HCT116 (cell line): ENCODE measurements at regions not wholly inside any gene's neighbourhood (a gene's known extent, or its start where the extent isn't known, plus 50 kb on each side); places are given as distances from the start of the nearest gene placed in this dataset.

Experiments
- ATAC-seq: fragments of 200-7000 bp; cut with Tn5 transposase; 2 replicates; pipeline ENCODE4 v1.9.1; 2020; ENCODE audit warnings: mild to moderate bottlenecking, moderate library complexity
- BruUV-seq: library from RNA; stranded (reverse); fragments of 400-500 nt; replicated peaks from 2 replicates; lab custom pipeline; 2021; lab: Mats Ljungman, UMichigan
- CTCF ChIA-PET: fragments of 300-600 bp; sonication (Branson Sonifier 250); formaldehyde crosslinking; loops from one replicate; lab custom pipeline; 2021; ENCODE audit warnings: antibody characterized with exemption; lab: Charles Lee
- POLR2A ChIA-PET: fragments of 300-600, 350-600 bp; sonication (Branson Sonifier 250); formaldehyde crosslinking; loops from one replicate; lab custom pipeline; 2021; ENCODE audit warnings: antibody characterized with exemption; lab: Charles Lee
- RAD21 ChIA-PET, 2 experiments: fragments of 300-600 bp; sonication (Branson Sonifier 250); formaldehyde crosslinking; loops; one replicate each; lab custom pipeline; 2023; ENCODE audit warnings: low total read pairs in 2 of 2; ENCODE audit not compliant: uncharacterized antibody in 2 of 2, unreplicated experiment in 2 of 2, low non-redundant PET in 1 of 2; lab: Charles Lee
- DNase-seq: peaks from one replicate; pipeline ENCODE4 v3.0.0-alpha.2; 2010; ENCODE audit warnings: low read depth, low spot score
- H2AFZ ChIP-seq: fragments of 200-600 bp; shearing (Covaris generic), sonication (generic); 2 replicates; pipeline ENCODE4 v1.6.1; 2017; ENCODE audit warnings: low read depth, mixed run types, mixed read lengths, antibody characterized with exemption, low read length; ENCODE audit not compliant: poor library complexity, severe bottlenecking
- H3K27ac ChIP-seq: 2 replicates; pipeline ENCODE4 v1.5.1; 2012; ENCODE audit warnings: low read depth, low read length
- H3K27me3 ChIP-seq: fragments of 200-600 bp; sonication (generic); 2 replicates; pipeline ENCODE4 v1.6.1; 2016; ENCODE audit warnings: mixed run types, low read length, mixed read lengths; ENCODE audit not compliant: insufficient read depth
- H3K36me3 ChIP-seq, 2 experiments: fragments of 200-500 bp in 1 of 2; fragments of 200-600 bp in 1 of 2; sonication (Bioruptor generic) in 1 of 2; sonication (generic) in 1 of 2; 2 replicates each; pipeline versions ENCODE4 v1.5.1 to v1.6.1; 2014 to 2016; ENCODE audit warnings: low read length in 2 of 2, inconsistent platforms in 1 of 2, mixed read lengths in 1 of 2, mixed run types in 1 of 2; ENCODE audit not compliant: insufficient read depth in 2 of 2, control insufficient read depth in 1 of 2
- H3K4me1 ChIP-seq, 2 experiments: fragments of 200-600 bp in 1 of 2; sonication (generic) in 1 of 2; 2 replicates each; pipeline versions ENCODE4 v1.5.1 to v1.6.1; 2012 to 2017; ENCODE audit warnings: low read length in 2 of 2, inconsistent platforms in 1 of 2, mild to moderate bottlenecking in 1 of 2, mixed read lengths in 1 of 2, mixed run types in 1 of 2, moderate library complexity in 1 of 2; ENCODE audit not compliant: insufficient read depth in 2 of 2, control insufficient read depth in 1 of 2
- H3K4me2 ChIP-seq: fragments of 200-600 bp; sonication (generic); 2 replicates; pipeline ENCODE4 v1.6.1; 2017; ENCODE audit warnings: mixed run types, low read length, mixed read lengths
- H3K4me3 ChIP-seq, 2 experiments: fragments of 200-600 bp in 1 of 2; sonication (generic) in 1 of 2; replicated peaks in 1 of 2; 2 replicates each; pipeline ENCODE4 v1.5.1; 2011 to 2016; ENCODE audit warnings: low read length in 2 of 2, control low read depth in 1 of 2, low read depth in 1 of 2, mild to moderate bottlenecking in 1 of 2, mixed read lengths in 1 of 2, mixed run types in 1 of 2
- H3K79me2 ChIP-seq: fragments of 200-600 bp; sonication (generic); 2 replicates; pipeline ENCODE4 v1.6.1; 2017; ENCODE audit warnings: mild to moderate bottlenecking, mixed run types, low read length, moderate library complexity, mixed read lengths; ENCODE audit not compliant: insufficient read depth
- H3K9ac ChIP-seq: fragments of 200-600 bp; sonication (generic); 2 replicates; pipeline ENCODE4 v1.6.1; 2016; ENCODE audit warnings: low read length, mixed read lengths
- H3K9me2 ChIP-seq: fragments of 200-600 bp; sonication (generic), shearing (Covaris generic); 2 replicates; pipeline ENCODE4 v1.6.1; 2017; ENCODE audit warnings: mixed run types, mild to moderate bottlenecking, moderate library complexity; ENCODE audit not compliant: insufficient read depth
- H3K9me3 ChIP-seq, 2 experiments: fragments of 200-500 bp in 1 of 2; fragments of 200-600 bp in 1 of 2; sonication (Bioruptor generic) in 1 of 2; sonication (generic) in 1 of 2; 2 replicates each; pipeline ENCODE4 v1.6.1; 2014 to 2017; ENCODE audit warnings: low read length in 2 of 2, mixed read lengths in 2 of 2, inconsistent platforms in 1 of 2, low read depth in 1 of 2, mild to moderate bottlenecking in 1 of 2, mixed run types in 1 of 2, moderate library complexity in 1 of 2; ENCODE audit not compliant: control insufficient read depth in 1 of 2, insufficient read depth in 1 of 2
- H4K20me1 ChIP-seq: fragments of 200-600 bp; sonication (generic), shearing (Covaris generic); 2 replicates; pipeline ENCODE4 v1.6.1; 2017; ENCODE audit warnings: mixed run types, mild to moderate bottlenecking, moderate library complexity; ENCODE audit not compliant: insufficient read depth
- ATF3 ChIP-seq: IDR thresholded peaks from 2 replicates; pipeline ENCODE4 v1.6.1; 2012
- CBX3 ChIP-seq: IDR thresholded peaks from 2 replicates; pipeline ENCODE4 v1.6.1; 2012; ENCODE audit warnings: low read depth
- ELF1 ChIP-seq: IDR thresholded peaks from 2 replicates; pipeline ENCODE4 v1.6.1; 2012; ENCODE audit warnings: low read depth, borderline replicate concordance
- EZH2 ChIP-seq: fragments of 200-600 bp; sonication (generic); IDR thresholded peaks from 2 replicates; pipeline ENCODE4 v1.6.1; 2017; ENCODE audit warnings: antibody characterized with exemption, mixed run types
- EZH2phosphoT487 ChIP-seq: fragments of 200-600 bp; IDR thresholded peaks from 2 replicates; pipeline ENCODE4 v1.6.1; 2018; ENCODE audit warnings: antibody characterized with exemption, borderline replicate concordance
- FOSL1 ChIP-seq: IDR thresholded peaks from 2 replicates; pipeline ENCODE4 v1.6.1; 2012; ENCODE audit warnings: low read depth
- JUND ChIP-seq: IDR thresholded peaks from 2 replicates; pipeline ENCODE4 v1.6.1; 2012
- MAX ChIP-seq: IDR thresholded peaks from 2 replicates; pipeline ENCODE4 v1.6.1; 2012
- POLR2A ChIP-seq: IDR thresholded peaks from 2 replicates; pipeline ENCODE4 v1.7.0; 2011; ENCODE audit warnings: borderline replicate concordance; ENCODE audit not compliant: insufficient read depth, insufficient read length; ENCODE audit errors: extremely low read depth
- RAD21 ChIP-seq: IDR thresholded peaks from 2 replicates; pipeline ENCODE4 v1.6.1; 2012; ENCODE audit warnings: low read depth, mild to moderate bottlenecking
- SP1 ChIP-seq: IDR thresholded peaks from 2 replicates; pipeline ENCODE4 v1.6.1; 2012; ENCODE audit warnings: low read depth
- SRF ChIP-seq: IDR thresholded peaks from 2 replicates; pipeline ENCODE4 v1.6.1; 2012; ENCODE audit warnings: low read depth
- TCF7L2 ChIP-seq: IDR thresholded peaks from 2 replicates; pipeline ENCODE4 v1.7.0; 2011; ENCODE audit warnings: borderline replicate concordance, inconsistent platforms; ENCODE audit not compliant: insufficient read depth, insufficient read length; ENCODE audit errors: extremely low read depth
- YY1 ChIP-seq: IDR thresholded peaks from 2 replicates; pipeline ENCODE4 v1.6.1; 2011; ENCODE audit warnings: low read length, low read depth, moderate library complexity, mild to moderate bottlenecking; ENCODE audit not compliant: insufficient replicate concordance; ENCODE audit errors: extremely low read depth
- ZFX ChIP-seq: fragments of 450-650 bp; IDR thresholded peaks from 2 replicates; pipeline ENCODE4 v1.6.1; 2017
- intact Hi-C: fragments of 100-400 bp; cut with micrococcal nuclease; formaldehyde crosslinking; loops from 2 replicates; pipeline ENCODE4 v1.10.0; 2022
- TF ChIP-seq, protein P1 (sequence below): IDR thresholded peaks from 2 replicates; pipeline ENCODE4 v1.6.1; 2011; ENCODE audit warnings: mild to moderate bottlenecking, low read length, moderate library complexity; ENCODE audit not compliant: insufficient replicate concordance; ENCODE audit errors: extremely low read depth
- TF ChIP-seq, protein P2 (sequence below): IDR thresholded peaks from 2 replicates; pipeline ENCODE4 v1.6.1; 2012; ENCODE audit warnings: low read depth
- TF ChIP-seq, protein P3 (sequence below), 3 experiments: fragments of 200-600 bp in 1 of 3; sonication (generic) in 1 of 3; IDR thresholded peaks in 2 of 3; conservative IDR thresholded peaks in 1 of 3; 2 replicates each; pipeline ENCODE4 v1.5.1; 2012 to 2017; ENCODE audit warnings: low read depth in 2 of 3, low read length in 2 of 3, antibody characterized with exemption in 1 of 3, borderline replicate concordance in 1 of 3, control low read depth in 1 of 3, mild to moderate bottlenecking in 1 of 3, mixed read lengths in 1 of 3, mixed run types in 1 of 3, moderate library complexity in 1 of 3; ENCODE audit not compliant: insufficient read depth in 1 of 3

GRCh38 chr4:19104176-19104575 lies 1082.6 kb upstream of the LCORL start:
- no peak overlapping the region for H2AFZ ChIP-seq
- RAD21 ChIA-PET = no interaction called here
- intact Hi-C loops = no loop called here
- BruUV-seq = no TSS peak
- no peak overlapping the region for H3K9ac ChIP-seq
- no peaks in the 10 kb centered on the region for H3K9me3 ChIP-seq
- H3K4me1 ChIP-seq = no peaks in the 10 kb centered on the region
- no peak for DNase-seq
- no peak for TF ChIP-seq SP1
- no peak for TF ChIP-seq JUND
- no peak for TF ChIP-seq POLR2A
- TF ChIP-seq MAX = no peak
- no peak for TF ChIP-seq FOSL1
- TF ChIP-seq TCF7L2 = no peak
- TF ChIP-seq ATF3 = no peak
- TF ChIP-seq, protein P1, sequence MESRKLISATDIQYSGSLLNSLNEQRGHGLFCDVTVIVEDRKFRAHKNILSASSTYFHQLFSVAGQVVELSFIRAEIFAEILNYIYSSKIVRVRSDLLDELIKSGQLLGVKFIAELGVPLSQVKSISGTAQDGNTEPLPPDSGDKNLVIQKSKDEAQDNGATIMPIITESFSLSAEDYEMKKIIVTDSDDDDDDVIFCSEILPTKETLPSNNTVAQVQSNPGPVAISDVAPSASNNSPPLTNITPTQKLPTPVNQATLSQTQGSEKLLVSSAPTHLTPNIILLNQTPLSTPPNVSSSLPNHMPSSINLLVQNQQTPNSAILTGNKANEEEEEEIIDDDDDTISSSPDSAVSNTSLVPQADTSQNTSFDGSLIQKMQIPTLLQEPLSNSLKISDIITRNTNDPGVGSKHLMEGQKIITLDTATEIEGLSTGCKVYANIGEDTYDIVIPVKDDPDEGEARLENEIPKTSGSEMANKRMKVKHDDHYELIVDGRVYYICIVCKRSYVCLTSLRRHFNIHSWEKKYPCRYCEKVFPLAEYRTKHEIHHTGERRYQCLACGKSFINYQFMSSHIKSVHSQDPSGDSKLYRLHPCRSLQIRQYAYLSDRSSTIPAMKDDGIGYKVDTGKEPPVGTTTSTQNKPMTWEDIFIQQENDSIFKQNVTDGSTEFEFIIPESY = no peak
- no peak for TF ChIP-seq YY1
- TF ChIP-seq, protein P2, sequence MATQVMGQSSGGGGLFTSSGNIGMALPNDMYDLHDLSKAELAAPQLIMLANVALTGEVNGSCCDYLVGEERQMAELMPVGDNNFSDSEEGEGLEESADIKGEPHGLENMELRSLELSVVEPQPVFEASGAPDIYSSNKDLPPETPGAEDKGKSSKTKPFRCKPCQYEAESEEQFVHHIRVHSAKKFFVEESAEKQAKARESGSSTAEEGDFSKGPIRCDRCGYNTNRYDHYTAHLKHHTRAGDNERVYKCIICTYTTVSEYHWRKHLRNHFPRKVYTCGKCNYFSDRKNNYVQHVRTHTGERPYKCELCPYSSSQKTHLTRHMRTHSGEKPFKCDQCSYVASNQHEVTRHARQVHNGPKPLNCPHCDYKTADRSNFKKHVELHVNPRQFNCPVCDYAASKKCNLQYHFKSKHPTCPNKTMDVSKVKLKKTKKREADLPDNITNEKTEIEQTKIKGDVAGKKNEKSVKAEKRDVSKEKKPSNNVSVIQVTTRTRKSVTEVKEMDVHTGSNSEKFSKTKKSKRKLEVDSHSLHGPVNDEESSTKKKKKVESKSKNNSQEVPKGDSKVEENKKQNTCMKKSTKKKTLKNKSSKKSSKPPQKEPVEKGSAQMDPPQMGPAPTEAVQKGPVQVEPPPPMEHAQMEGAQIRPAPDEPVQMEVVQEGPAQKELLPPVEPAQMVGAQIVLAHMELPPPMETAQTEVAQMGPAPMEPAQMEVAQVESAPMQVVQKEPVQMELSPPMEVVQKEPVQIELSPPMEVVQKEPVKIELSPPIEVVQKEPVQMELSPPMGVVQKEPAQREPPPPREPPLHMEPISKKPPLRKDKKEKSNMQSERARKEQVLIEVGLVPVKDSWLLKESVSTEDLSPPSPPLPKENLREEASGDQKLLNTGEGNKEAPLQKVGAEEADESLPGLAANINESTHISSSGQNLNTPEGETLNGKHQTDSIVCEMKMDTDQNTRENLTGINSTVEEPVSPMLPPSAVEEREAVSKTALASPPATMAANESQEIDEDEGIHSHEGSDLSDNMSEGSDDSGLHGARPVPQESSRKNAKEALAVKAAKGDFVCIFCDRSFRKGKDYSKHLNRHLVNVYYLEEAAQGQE = no peak
- TF ChIP-seq ELF1 = no peak
- TF ChIP-seq CBX3 = no peak
- no peak for TF ChIP-seq RAD21
- no peak for TF ChIP-seq EZH2
- TF ChIP-seq SRF = no peak
- no peak for TF ChIP-seq EZH2phosphoT487
- no peak for TF ChIP-seq ZFX
- TF ChIP-seq, protein P3, sequence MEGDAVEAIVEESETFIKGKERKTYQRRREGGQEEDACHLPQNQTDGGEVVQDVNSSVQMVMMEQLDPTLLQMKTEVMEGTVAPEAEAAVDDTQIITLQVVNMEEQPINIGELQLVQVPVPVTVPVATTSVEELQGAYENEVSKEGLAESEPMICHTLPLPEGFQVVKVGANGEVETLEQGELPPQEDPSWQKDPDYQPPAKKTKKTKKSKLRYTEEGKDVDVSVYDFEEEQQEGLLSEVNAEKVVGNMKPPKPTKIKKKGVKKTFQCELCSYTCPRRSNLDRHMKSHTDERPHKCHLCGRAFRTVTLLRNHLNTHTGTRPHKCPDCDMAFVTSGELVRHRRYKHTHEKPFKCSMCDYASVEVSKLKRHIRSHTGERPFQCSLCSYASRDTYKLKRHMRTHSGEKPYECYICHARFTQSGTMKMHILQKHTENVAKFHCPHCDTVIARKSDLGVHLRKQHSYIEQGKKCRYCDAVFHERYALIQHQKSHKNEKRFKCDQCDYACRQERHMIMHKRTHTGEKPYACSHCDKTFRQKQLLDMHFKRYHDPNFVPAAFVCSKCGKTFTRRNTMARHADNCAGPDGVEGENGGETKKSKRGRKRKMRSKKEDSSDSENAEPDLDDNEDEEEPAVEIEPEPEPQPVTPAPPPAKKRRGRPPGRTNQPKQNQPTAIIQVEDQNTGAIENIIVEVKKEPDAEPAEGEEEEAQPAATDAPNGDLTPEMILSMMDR (IDR thresholded peaks at IDR 0.05 in 2 of 3, conservative IDR thresholded peaks at IDR 0.05 in 1 of 3; ENCODE audit: borderline replicate concordance in 1 of 3, insufficient read depth in 1 of 3, low read depth in 2 of 3, low read length in 2 of 3) = no peak
- H3K4me3 ChIP-seq = no peak overlapping the region
- no peaks in the 10 kb centered on the region for H3K36me3 ChIP-seq
- no peaks in the 10 kb centered on the region for H3K79me2 ChIP-seq
- no peaks in the 10 kb centered on the region for H3K27me3 ChIP-seq
- no peaks in the 10 kb centered on the region for H3K9me2 ChIP-seq
- H3K27ac ChIP-seq = no peak overlapping the region
- no peak overlapping the region for H3K4me2 ChIP-seq
- POLR2A ChIA-PET = no interaction called here
- H4K20me1 ChIP-seq = no peaks in the 10 kb centered on the region
- CTCF ChIA-PET = no interaction called here
- ATAC-seq = no peak
